ENCODE measurements at regions not wholly inside any gene's neighbourhood (a gene's known extent, or its start where the extent isn't known, plus 50 kb on each side); places are given as distances from the start of the nearest gene placed in this dataset.

- Histone ChIP-seq H3K36me3 (ENCODE audit: control insufficient read depth, insufficient read depth, low read length) (no peaks in the 10 kb centered on the region), H3K4me3 (ENCODE audit: low read depth, low read length) (no peak overlapping the region), H3K27me3 (ENCODE audit: control insufficient read depth, insufficient read depth, low read length) (no peaks in the 10 kb centered on the region)
- FAIRE-seq (no peak), DNase-seq (ENCODE audit: low read depth) (peak; percentile 19)
- no peak for TF ChIP-seq CTCF (IDR thresholded peaks at IDR 0.05; ENCODE audit: insufficient read depth, low read length, severe bottlenecking)
These were observed 56.6 kb downstream of the MRPL57 start for GRCh38 chr13:21233086-21233485.

- FAIRE-seq (no peak), DNase-seq (ENCODE audit: low read depth) (no peak)
- H3K27me3 ChIP-seq (ENCODE audit: control insufficient read depth, insufficient read depth, low read length), result no peaks in the 10 kb centered on the region
- H3K4me3 ChIP-seq (ENCODE audit: low read depth, low read length), result no peak overlapping the region
- H3K36me3 ChIP-seq (ENCODE audit: control insufficient read depth, insufficient read depth, low read length), result no peaks in the 10 kb centered on the region
- no peak for TF ChIP-seq CTCF (IDR thresholded peaks at IDR 0.05; ENCODE audit: insufficient read depth, low read length, severe bottlenecking)
These were observed 58.1 kb downstream of the MRPL57 start for GRCh38 chr13:21234526-21234925.

GRCh38 chr13:21235174-21235573 is 58.7 kb downstream of the MRPL57 start:
- Histone ChIP-seq H3K27me3 (ENCODE audit: control insufficient read depth, insufficient read depth, low read length) (no peaks in the 10 kb centered on the region), H3K4me3 (ENCODE audit: low read depth, low read length) (no peak overlapping the region), H3K36me3 (ENCODE audit: control insufficient read depth, insufficient read depth, low read length) (no peaks in the 10 kb centered on the region)
- FAIRE-seq, result no peak
- no peak for DNase-seq (ENCODE audit: low read depth)
- no peak for TF ChIP-seq CTCF (IDR thresholded peaks at IDR 0.05; ENCODE audit: insufficient read depth, low read length, severe bottlenecking)

GRCh38 chr13:21237081-21237480 is 60.6 kb downstream of the MRPL57 start:
- no peak for TF ChIP-seq CTCF (IDR thresholded peaks at IDR 0.05; ENCODE audit: insufficient read depth, low read length, severe bottlenecking)
- DNase-seq (ENCODE audit: low read depth) (no peak), FAIRE-seq (no peak)
- no peaks in the 10 kb centered on the region for H3K27me3 ChIP-seq (ENCODE audit: control insufficient read depth, insufficient read depth, low read length)
- no peak overlapping the region for H3K4me3 ChIP-seq (ENCODE audit: low read depth, low read length)
- H3K36me3 ChIP-seq (ENCODE audit: control insufficient read depth, insufficient read depth, low read length), result no peaks in the 10 kb centered on the region

GRCh38 chr13:21238267-21238666 is 61.8 kb downstream of the MRPL57 start:
- Histone ChIP-seq H3K36me3 (ENCODE audit: control insufficient read depth, insufficient read depth, low read length) (no peaks in the 10 kb centered on the region), H3K4me3 (ENCODE audit: low read depth, low read length) (no peak overlapping the region), H3K27me3 (ENCODE audit: control insufficient read depth, insufficient read depth, low read length) (no peaks in the 10 kb centered on the region)
- FAIRE-seq (no peak), DNase-seq (ENCODE audit: low read depth) (no peak)
- TF ChIP-seq CTCF (IDR thresholded peaks at IDR 0.05; ENCODE audit: insufficient read depth, low read length, severe bottlenecking), result no peak

- DNase-seq (ENCODE audit: low read depth) (peak; percentile 33), FAIRE-seq (no peak)
- Histone ChIP-seq H3K36me3 (ENCODE audit: control insufficient read depth, insufficient read depth, low read length) (no peaks in the 10 kb centered on the region), H3K27me3 (ENCODE audit: control insufficient read depth, insufficient read depth, low read length) (no peaks in the 10 kb centered on the region), H3K4me3 (ENCODE audit: low read depth, low read length) (no peak overlapping the region)
- no peak for TF ChIP-seq CTCF (IDR thresholded peaks at IDR 0.05; ENCODE audit: insufficient read depth, low read length, severe bottlenecking)
These were observed 64.1 kb downstream of the MRPL57 start for GRCh38 chr13:21240586-21240985.

Data from bronchial epithelial cell (primary cell).